NOMO-1 (cell line): ENCODE measurements at regions not wholly inside any gene's neighbourhood (a gene's known extent, or its start where the extent isn't known, plus 50 kb on each side); places are given as distances from the start of the nearest gene placed in this dataset.
"Not testable (repeated sequence)": the region's sequence is repeated elsewhere in the genome, so short reads cannot be mapped to it uniquely, and the experiment has no call there.

ENCODE experiments used
- DNase-seq, 2 experiments: peaks; one replicate each; lab custom pipeline; 2025; ENCODE audit not compliant: unreplicated experiment in 2 of 2; lab: John Stamatoyannopoulos, UW

- DNase-seq = no peak
Observed at GRCh38 chr15:96153929-96154328, 176.6 kb upstream of the NR2F2 start.

- no peak for DNase-seq
Observed at GRCh38 chr15:96158938-96159337, 171.6 kb upstream of the NR2F2 start.

- DNase-seq = no peak
Observed at GRCh38 chr15:96160269-96160668, 170.2 kb upstream of the NR2F2 start.

GRCh38 chr15:96160800-96161199 lies 169.7 kb upstream of the NR2F2 start:
- no peak for DNase-seq

GRCh38 chr15:96162322-96162721 lies 168.2 kb upstream of the NR2F2 start:
- DNase-seq = no peak

GRCh38 chr15:96165081-96165480 lies 165.4 kb upstream of the NR2F2 start:
- DNase-seq = no peak

- DNase-seq = no peak
Observed at GRCh38 chr15:96165775-96166174, 164.7 kb upstream of the NR2F2 start.

- no peak for DNase-seq
Observed at GRCh38 chr15:96166223-96167200, 164.0 kb upstream of the NR2F2 start.

GRCh38 chr15:96170616-96170978 lies 159.9 kb upstream of the NR2F2 start:
- not testable (repeated sequence) for DNase-seq

- DNase-seq = no peak
Observed at GRCh38 chr15:96170979-96171739, 159.3 kb upstream of the NR2F2 start.

GRCh38 chr15:96171853-96172296 lies 158.6 kb upstream of the NR2F2 start:
- no peak for DNase-seq

- no peak for DNase-seq
Observed at GRCh38 chr15:96172417-96172816, 158.1 kb upstream of the NR2F2 start.

GRCh38 chr15:96176831-96177230 lies 153.7 kb upstream of the NR2F2 start:
- no peak for DNase-seq

- no peak for DNase-seq
Observed at GRCh38 chr15:96177279-96177678, 153.2 kb upstream of the NR2F2 start.

GRCh38 chr15:96180087-96180748 lies 150.3 kb upstream of the NR2F2 start:
- DNase-seq = no peak

- no peak for DNase-seq
Observed at GRCh38 chr15:96181217-96181616, 149.3 kb upstream of the NR2F2 start.

- DNase-seq = no peak
Observed at GRCh38 chr15:96181873-96182301, 148.6 kb upstream of the NR2F2 start.

GRCh38 chr15:96182736-96183513 lies 147.6 kb upstream of the NR2F2 start:
- no peak for DNase-seq

- DNase-seq = no peak
Observed at GRCh38 chr15:96183514-96183850, 147.0 kb upstream of the NR2F2 start.

GRCh38 chr15:96183867-96184266 lies 146.6 kb upstream of the NR2F2 start:
- no peak for DNase-seq

- no peak for DNase-seq
Observed at GRCh38 chr15:96184297-96184696, 146.2 kb upstream of the NR2F2 start.
